NT2/D1 (cell line): ENCODE measurements at regions not wholly inside any gene's neighbourhood (a gene's known extent, or its start where the extent isn't known, plus 50 kb on each side); places are given as distances from the start of the nearest gene placed in this dataset.

ENCODE experiments used
- SUZ12 ChIP-seq: IDR thresholded peaks from 2 replicates; pipeline ENCODE4 v1.6.1; 2011; ENCODE audit not compliant: insufficient read length, insufficient read depth; ENCODE audit errors: extremely low read depth
- YY1 ChIP-seq: IDR thresholded peaks from 2 replicates; pipeline ENCODE4 v1.6.1; 2011; ENCODE audit not compliant: insufficient read length, insufficient read depth
- ZNF274 ChIP-seq: IDR thresholded peaks from 2 replicates; pipeline ENCODE4 v1.6.1; 2011; ENCODE audit warnings: mild to moderate bottlenecking, low read depth, low read length

DNA sequence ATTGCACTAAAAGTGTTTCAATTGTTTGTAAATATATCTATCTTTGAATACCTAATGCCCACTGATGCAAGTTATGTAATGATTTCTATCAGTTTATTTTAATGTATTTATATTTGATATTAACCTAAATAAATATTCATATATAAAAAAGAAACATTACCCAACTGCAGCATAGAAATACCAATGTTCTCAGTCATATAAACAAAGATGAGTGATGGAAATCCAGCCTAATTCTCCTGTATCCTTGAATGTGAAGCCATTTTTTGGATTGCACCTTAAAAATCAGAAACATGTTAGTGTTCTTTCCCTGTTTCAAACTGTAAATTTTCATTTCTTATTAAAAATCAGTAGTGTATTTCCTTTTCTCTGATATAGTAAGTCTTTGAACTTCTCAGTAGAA lies 305.8 kb upstream of the GNAI1 start:
- no peak for TF ChIP-seq SUZ12
- no peak for TF ChIP-seq YY1
- no peak for TF ChIP-seq ZNF274
